Neural cell (in vitro differentiated cells): ENCODE measurements at regions not wholly inside any gene's neighbourhood (a gene's known extent, or its start where the extent isn't known, plus 50 kb on each side); places are given as distances from the start of the nearest gene placed in this dataset.

Experiments
- EZH2 ChIP-seq: fragments of 200-600, 300-800 bp; shearing (Covaris generic), sonication (generic); IDR thresholded peaks from 2 replicates; pipeline ENCODE4 v1.6.1; 2014; ENCODE audit warnings: antibody characterized with exemption, low read length, borderline replicate concordance, mild to moderate bottlenecking; ENCODE audit not compliant: insufficient read depth, poor library complexity, severe bottlenecking
- MXI1 ChIP-seq: fragments of 450-650 bp; conservative IDR thresholded peaks from 2 replicates; pipeline ENCODE4 v1.6.1; 2014; ENCODE audit warnings: antibody characterized with exemption, mild to moderate bottlenecking; ENCODE audit not compliant: poor library complexity, severe bottlenecking
- TF ChIP-seq, protein P1 (sequence below): IDR thresholded peaks from 2 replicates; pipeline ENCODE4 v1.6.1; 2012; ENCODE audit warnings: borderline replicate concordance

DNA sequence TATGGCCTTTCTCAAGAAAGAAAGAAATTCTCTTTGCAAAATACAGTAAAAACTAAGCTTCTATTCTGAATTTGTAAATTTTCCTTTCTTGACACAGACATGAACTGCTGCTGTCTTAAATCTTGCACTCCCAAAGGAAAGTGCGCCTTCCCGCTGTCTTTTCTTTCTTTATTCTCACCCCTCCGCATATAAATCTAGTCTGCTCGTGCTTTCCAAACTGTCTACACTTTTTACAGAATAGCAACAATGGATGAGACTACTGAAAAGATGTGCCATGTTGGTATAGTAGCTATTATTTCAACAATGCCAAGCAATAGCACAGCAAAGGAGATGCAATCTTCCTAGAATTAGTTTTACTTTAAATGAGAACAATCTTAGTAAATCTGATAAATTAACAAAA lies 328.8 kb upstream of the PDE3A start:
- TF ChIP-seq MXI1: no peak
- TF ChIP-seq EZH2: no peak
- TF ChIP-seq, protein P1, sequence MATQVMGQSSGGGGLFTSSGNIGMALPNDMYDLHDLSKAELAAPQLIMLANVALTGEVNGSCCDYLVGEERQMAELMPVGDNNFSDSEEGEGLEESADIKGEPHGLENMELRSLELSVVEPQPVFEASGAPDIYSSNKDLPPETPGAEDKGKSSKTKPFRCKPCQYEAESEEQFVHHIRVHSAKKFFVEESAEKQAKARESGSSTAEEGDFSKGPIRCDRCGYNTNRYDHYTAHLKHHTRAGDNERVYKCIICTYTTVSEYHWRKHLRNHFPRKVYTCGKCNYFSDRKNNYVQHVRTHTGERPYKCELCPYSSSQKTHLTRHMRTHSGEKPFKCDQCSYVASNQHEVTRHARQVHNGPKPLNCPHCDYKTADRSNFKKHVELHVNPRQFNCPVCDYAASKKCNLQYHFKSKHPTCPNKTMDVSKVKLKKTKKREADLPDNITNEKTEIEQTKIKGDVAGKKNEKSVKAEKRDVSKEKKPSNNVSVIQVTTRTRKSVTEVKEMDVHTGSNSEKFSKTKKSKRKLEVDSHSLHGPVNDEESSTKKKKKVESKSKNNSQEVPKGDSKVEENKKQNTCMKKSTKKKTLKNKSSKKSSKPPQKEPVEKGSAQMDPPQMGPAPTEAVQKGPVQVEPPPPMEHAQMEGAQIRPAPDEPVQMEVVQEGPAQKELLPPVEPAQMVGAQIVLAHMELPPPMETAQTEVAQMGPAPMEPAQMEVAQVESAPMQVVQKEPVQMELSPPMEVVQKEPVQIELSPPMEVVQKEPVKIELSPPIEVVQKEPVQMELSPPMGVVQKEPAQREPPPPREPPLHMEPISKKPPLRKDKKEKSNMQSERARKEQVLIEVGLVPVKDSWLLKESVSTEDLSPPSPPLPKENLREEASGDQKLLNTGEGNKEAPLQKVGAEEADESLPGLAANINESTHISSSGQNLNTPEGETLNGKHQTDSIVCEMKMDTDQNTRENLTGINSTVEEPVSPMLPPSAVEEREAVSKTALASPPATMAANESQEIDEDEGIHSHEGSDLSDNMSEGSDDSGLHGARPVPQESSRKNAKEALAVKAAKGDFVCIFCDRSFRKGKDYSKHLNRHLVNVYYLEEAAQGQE: no peak
